B cell (primary cell): ENCODE measurements at regions not wholly inside any gene's neighbourhood (a gene's known extent, or its start where the extent isn't known, plus 50 kb on each side); places are given as distances from the start of the nearest gene placed in this dataset.

Experiments
- CTCF ChIP-seq: fragments of 200-600 bp; IDR thresholded peaks from one replicate; pipeline ENCODE4 v1.8.0; 2022; ENCODE audit warnings: antibody characterized with exemption, mild to moderate bottlenecking
- EZH2 ChIP-seq: IDR thresholded peaks from 2 replicates; pipeline ENCODE4 v1.6.1; 2012; ENCODE audit warnings: borderline replicate concordance, low read depth, mild to moderate bottlenecking, moderate library complexity, low read length; ENCODE audit not compliant: insufficient read depth, poor library complexity, severe bottlenecking

DNA sequence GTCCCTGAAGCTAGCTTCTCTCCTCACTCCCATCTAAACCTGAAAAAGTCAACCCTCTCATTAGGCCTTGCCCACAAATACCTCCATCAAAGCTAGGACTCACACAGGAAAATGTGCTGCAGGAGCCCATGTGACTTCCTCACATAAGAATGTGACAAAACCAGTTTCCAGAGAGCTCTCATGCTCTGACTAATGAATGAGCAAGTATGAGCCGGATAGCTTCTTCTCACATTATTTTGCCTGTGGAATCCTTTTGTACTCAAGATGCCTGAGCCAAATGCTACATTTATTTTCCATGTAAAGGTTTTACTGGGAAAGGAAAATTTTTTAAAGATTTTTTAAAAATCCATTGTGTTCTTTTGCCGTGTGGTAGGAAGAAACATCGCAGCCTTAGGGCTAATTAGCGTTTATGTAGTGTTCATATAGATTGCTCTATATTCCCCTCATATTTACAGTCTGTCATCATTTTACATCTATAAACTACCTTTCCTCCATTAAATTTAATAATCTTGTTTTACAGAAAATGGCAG is 68.6 kb upstream of the CCN6 start:
- TF ChIP-seq CTCF (no peak), EZH2 (no peak)
